ENCODE measurements at regions not wholly inside any gene's neighbourhood (a gene's known extent, or its start where the extent isn't known, plus 50 kb on each side); places are given as distances from the start of the nearest gene placed in this dataset.

GRCh38 chr9:129252937-129253802, 75.1 kb upstream of the IER5L start:
- DNase-seq: no peak

- no peak for DNase-seq
Observed at GRCh38 chr9:129250786-129251185, 72.7 kb upstream of the IER5L start.

GRCh38 chr9:129247285-129248153, 69.5 kb upstream of the IER5L start:
- DNase-seq: no peak

- no peak for DNase-seq
Observed at GRCh38 chr9:129245276-129245675, 67.2 kb upstream of the IER5L start.

- DNase-seq: no peak
Observed at GRCh38 chr9:129242971-129243561, 65.0 kb upstream of the IER5L start.

- no peak for DNase-seq
Observed at GRCh38 chr9:129242191-129242941, 64.3 kb upstream of the IER5L start.

GRCh38 chr9:129241725-129242124, 63.7 kb upstream of the IER5L start:
- DNase-seq: no peak

GRCh38 chr9:129240581-129241211, 62.6 kb upstream of the IER5L start:
- no peak for DNase-seq

GRCh38 chr9:129239946-129240490, 62.0 kb upstream of the IER5L start:
- no peak for DNase-seq

GRCh38 chr9:129237803-129238202, 59.7 kb upstream of the IER5L start:
- no peak for DNase-seq

- DNase-seq: peak; percentile 47 to 64
Observed at GRCh38 chr9:129237164-129237611, 59.1 kb upstream of the IER5L start.

- DNase-seq: no peak
Observed at GRCh38 chr9:129236441-129237145, 58.5 kb upstream of the IER5L start.

GRCh38 chr9:129235931-129236331, 57.9 kb upstream of the IER5L start:
- peak; percentile 66 to 76 for DNase-seq

GRCh38 chr9:129235041-129235930, 57.2 kb upstream of the IER5L start:
- DNase-seq: no peak

- DNase-seq: no peak
Observed at GRCh38 chr9:129234491-129234890, 56.4 kb upstream of the IER5L start.

GRCh38 chr9:129232839-129233591, 55.0 kb upstream of the IER5L start:
- no peak for DNase-seq

GRCh38 chr9:129231759-129232158, 53.7 kb upstream of the IER5L start:
- DNase-seq: no peak

GRCh38 chr9:129231022-129231739, 53.1 kb upstream of the IER5L start:
- no peak for DNase-seq

GRCh38 chr9:129230302-129230701, 52.2 kb upstream of the IER5L start:
- no peak for DNase-seq

Data from CD4-positive, alpha-beta T cell treated with Interleukin-4 for 1 hour (primary cell).